ENCODE measurements at regions not wholly inside any gene's neighbourhood (a gene's known extent, or its start where the extent isn't known, plus 50 kb on each side); places are given as distances from the start of the nearest gene placed in this dataset.

- no peak for TF ChIP-seq CTCF (IDR thresholded peaks at IDR 0.05; ENCODE audit: low read depth, low read length, missing control alignments)
- no peak overlapping the region for H3K4me3 ChIP-seq (replicated peaks; ENCODE audit: low read depth, low read length)
- no peak for DNase-seq (ENCODE audit: extremely low read depth, low read depth)
Observed at GRCh38 chr19:28224441-28224840, 988.5 kb downstream of the UQCRFS1 start.

- DNase-seq (ENCODE audit: extremely low read depth, low read depth): no peak
- TF ChIP-seq CTCF (IDR thresholded peaks at IDR 0.05; ENCODE audit: low read depth, low read length, missing control alignments): no peak
- H3K4me3 ChIP-seq (replicated peaks; ENCODE audit: low read depth, low read length): no peak overlapping the region
Observed at GRCh38 chr19:28221736-28222135, 991.2 kb downstream of the UQCRFS1 start.

- no peak overlapping the region for H3K4me3 ChIP-seq (replicated peaks; ENCODE audit: low read depth, low read length)
- no peak for DNase-seq (ENCODE audit: extremely low read depth, low read depth)
- TF ChIP-seq CTCF (IDR thresholded peaks at IDR 0.05; ENCODE audit: low read depth, low read length, missing control alignments): no peak
Observed at GRCh38 chr19:28218728-28219127, 994.2 kb downstream of the UQCRFS1 start.

GRCh38 chr19:28217022-28217421 is 995.9 kb downstream of the UQCRFS1 start:
- TF ChIP-seq CTCF (IDR thresholded peaks at IDR 0.05; ENCODE audit: low read depth, low read length, missing control alignments): no peak
- DNase-seq (ENCODE audit: extremely low read depth, low read depth): no peak
- no peak overlapping the region for H3K4me3 ChIP-seq (replicated peaks; ENCODE audit: low read depth, low read length)

- H3K4me3 ChIP-seq (replicated peaks; ENCODE audit: low read depth, low read length): no peak overlapping the region
- no peak for DNase-seq (ENCODE audit: extremely low read depth, low read depth)
- no peak for TF ChIP-seq CTCF (IDR thresholded peaks at IDR 0.05; ENCODE audit: low read depth, low read length, missing control alignments)
Observed at GRCh38 chr19:28213470-28214082, 999.4 kb downstream of the UQCRFS1 start.

- no peak for DNase-seq (ENCODE audit: extremely low read depth, low read depth)
- no peak for TF ChIP-seq CTCF (IDR thresholded peaks at IDR 0.05; ENCODE audit: low read depth, low read length, missing control alignments)
- H3K4me3 ChIP-seq (replicated peaks; ENCODE audit: low read depth, low read length): no peak overlapping the region
Observed at GRCh38 chr19:28210886-28211285, 1002.1 kb downstream of the UQCRFS1 start.

GRCh38 chr19:28208745-28209144 is 1004.2 kb downstream of the UQCRFS1 start:
- DNase-seq (ENCODE audit: extremely low read depth, low read depth): no peak
- H3K4me3 ChIP-seq (replicated peaks; ENCODE audit: low read depth, low read length): no peak overlapping the region
- no peak for TF ChIP-seq CTCF (IDR thresholded peaks at IDR 0.05; ENCODE audit: low read depth, low read length, missing control alignments)
